Mesodermal cell (in vitro differentiated cells): ENCODE measurements at regions not wholly inside any gene's neighbourhood (a gene's known extent, or its start where the extent isn't known, plus 50 kb on each side); places are given as distances from the start of the nearest gene placed in this dataset.

Source experiments
- H3K27ac ChIP-seq: 2 replicates; pipeline ENCODE4 v1.7.0; 2013; ENCODE audit warnings: mild to moderate bottlenecking, low read depth, low read length, moderate library complexity; ENCODE audit not compliant: severe bottlenecking
- H3K36me3 ChIP-seq: 2 replicates; pipeline ENCODE4 v1.7.1; 2013; ENCODE audit warnings: mild to moderate bottlenecking, low read length, moderate library complexity; ENCODE audit not compliant: control insufficient read depth, insufficient read depth
- H3K4me1 ChIP-seq: one replicate; pipeline ENCODE4 v1.7.1; 2013; ENCODE audit warnings: mild to moderate bottlenecking, low read length; ENCODE audit not compliant: insufficient read depth, control insufficient read depth, poor library complexity, severe bottlenecking
- H3K4me3 ChIP-seq: 2 replicates; pipeline ENCODE4 v1.7.0; 2013; ENCODE audit warnings: low read length, control low read depth, mild to moderate bottlenecking; ENCODE audit not compliant: insufficient read depth, poor library complexity, severe bottlenecking; ENCODE audit errors: extremely low read depth
- H3K9me3 ChIP-seq: 2 replicates; pipeline ENCODE4 v1.7.1; 2013; ENCODE audit warnings: mild to moderate bottlenecking, low read length, moderate library complexity; ENCODE audit not compliant: control insufficient read depth
- WGBS, 2 experiments: methylation state at CpG; one replicate each; pipeline ENCODE4 v1.1.5; 2013; ENCODE audit warnings: missing lambda C conversion rate in 2 of 2; ENCODE audit not compliant: insufficient coverage in 2 of 2; 5-methylcytosine and 5-hydroxymethylcytosine counted together

DNA sequence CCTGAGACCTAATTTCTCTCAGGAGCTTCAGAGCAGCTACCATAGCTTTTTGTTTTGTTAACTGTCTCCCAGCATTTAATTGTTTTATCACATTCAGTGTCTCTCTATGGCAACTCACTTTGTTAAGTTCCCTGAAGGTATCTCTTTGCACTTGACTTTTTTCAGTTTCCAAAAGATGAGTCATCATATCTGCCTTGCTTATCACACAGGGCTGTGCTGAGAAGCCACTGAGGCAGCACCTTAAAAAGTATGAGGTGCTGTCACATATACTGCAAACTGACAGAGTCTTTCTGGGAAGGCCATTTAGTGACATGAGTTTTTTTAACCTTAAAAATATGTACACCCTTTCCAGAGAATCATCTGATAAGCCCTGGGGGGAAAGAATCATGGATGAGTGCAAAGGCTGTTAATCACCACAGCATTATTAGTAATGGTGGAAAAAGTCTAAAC lies 56.8 kb downstream of the PPP1R3C start:
- Histone ChIP-seq H3K4me1 (no peaks in the 10 kb centered on the region), H3K9me3 (peaks cover 8% of the 10 kb centered on the region), H3K27ac (no peak overlapping the region), H3K36me3 (no peaks in the 10 kb centered on the region), H3K4me3 (no peak overlapping the region)

DNA sequence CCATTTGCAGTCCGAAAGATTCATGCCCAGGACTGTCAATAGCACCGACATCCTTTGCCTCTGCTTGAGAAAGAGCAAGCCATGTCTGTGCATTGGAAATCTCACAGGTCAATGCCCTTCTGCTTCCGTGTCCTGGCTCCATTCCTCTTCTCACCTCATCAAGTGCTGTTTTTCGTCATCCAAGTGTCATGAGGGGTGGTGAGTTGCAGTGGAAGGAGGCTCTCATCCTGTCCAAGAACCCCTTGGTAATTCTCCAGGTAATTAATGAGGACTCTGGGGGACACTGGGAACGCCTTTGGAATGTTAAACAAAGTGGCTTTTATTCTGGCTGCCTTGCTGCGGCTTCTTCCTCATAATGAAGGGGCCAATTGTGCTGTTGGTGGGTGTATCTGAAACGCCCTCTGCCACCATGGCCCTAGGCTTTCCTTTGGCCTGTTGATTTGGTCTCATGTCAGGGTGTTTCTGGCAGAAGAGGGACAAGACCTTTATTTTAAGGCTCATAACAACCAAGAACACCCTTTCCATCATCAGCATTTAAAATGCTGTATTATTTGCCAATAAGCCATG lies 57.7 kb downstream of the PPP1R3C start:
- WGBS, 2 experiments = 79 to 88% methylated on average over 4 to 5 of the region's 7 CpGs
- H3K36me3 ChIP-seq = no peaks in the 10 kb centered on the region
- H3K4me3 ChIP-seq = no peak overlapping the region
- H3K4me1 ChIP-seq = no peaks in the 10 kb centered on the region
- no peaks in the 10 kb centered on the region for H3K9me3 ChIP-seq
- H3K27ac ChIP-seq = peak overlapping the region; percentile 6

DNA sequence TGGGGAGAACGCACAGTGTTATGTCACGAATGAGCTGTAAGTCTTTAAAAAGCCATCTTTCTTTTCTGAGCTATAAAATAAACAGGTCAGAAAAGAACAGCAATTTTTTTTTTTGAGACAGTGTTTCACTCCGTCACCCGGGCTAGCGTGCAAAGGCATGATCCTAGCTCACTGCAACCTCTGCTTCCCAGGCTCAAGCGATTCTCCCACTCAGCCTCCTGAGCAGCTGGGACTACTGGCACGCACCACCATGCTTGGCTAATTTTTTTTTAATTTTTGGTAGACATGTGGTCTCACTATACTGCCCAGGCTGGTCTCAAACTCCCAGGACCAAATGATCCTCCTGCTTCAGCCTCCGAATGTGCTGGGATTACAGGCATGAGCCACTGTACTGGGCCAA lies 58.6 kb downstream of the PPP1R3C start:
- Histone ChIP-seq H3K36me3 (no peaks in the 10 kb centered on the region), H3K4me3 (no peak overlapping the region), H3K9me3 (no peaks in the 10 kb centered on the region), H3K27ac (peak overlapping the region; percentile 2), H3K4me1 (no peaks in the 10 kb centered on the region)
- 97 to 99% methylated on average over 6 to 8 of the region's 8 CpGs for WGBS, 2 experiments

DNA sequence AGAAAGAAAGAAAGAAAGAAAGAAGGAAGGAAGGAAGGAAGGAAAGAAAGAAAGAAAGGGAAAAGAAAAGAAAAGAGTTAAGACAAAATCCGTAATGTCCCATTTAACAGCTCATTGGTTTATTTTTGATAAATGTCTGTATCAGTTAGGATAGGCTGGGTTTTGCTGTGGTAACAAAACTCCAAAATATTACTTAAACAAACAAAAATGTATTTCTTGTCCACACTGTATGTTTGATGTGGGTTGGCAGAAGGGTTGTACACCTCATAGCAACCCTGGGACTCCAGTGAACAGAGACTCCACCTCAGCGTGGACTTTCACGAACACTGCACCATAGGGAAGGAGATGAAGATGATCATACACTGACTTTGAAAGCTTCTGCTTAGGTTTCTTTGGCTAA lies 59.6 kb downstream of the PPP1R3C start:
- Histone ChIP-seq H3K36me3 (no peaks in the 10 kb centered on the region), H3K27ac (no peak overlapping the region), H3K9me3 (no peaks in the 10 kb centered on the region), H3K4me3 (no peak overlapping the region), H3K4me1 (no peaks in the 10 kb centered on the region)
- no CpG with 5 or more reads among the region's 3 CpGs for WGBS, 2 experiments

DNA sequence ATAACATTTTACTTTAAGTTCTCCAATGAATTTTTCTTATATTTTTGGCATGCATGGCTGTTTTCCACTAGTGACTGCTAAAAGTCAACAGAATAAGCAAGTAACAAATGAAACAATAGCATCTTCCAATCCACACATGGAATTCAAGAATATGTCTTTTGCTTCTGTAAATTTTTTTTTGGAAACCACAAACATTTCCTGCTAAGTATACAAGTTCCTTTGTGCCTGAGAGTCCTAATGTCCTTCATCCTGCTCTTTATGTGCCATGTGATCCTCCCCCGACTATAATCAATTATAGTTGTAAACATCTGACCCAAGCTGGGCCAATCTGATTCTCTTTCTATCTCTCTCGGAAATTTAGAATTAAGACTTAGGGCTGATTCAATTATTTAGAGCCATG lies 61.2 kb downstream of the PPP1R3C start:
- WGBS, 2 experiments = 100% methylated on average over 1 of the region's 2 CpGs
- H3K36me3 ChIP-seq = no peaks in the 10 kb centered on the region
- no peaks in the 10 kb centered on the region for H3K9me3 ChIP-seq
- H3K4me1 ChIP-seq = no peaks in the 10 kb centered on the region
- no peak overlapping the region for H3K4me3 ChIP-seq
- no peak overlapping the region for H3K27ac ChIP-seq

DNA sequence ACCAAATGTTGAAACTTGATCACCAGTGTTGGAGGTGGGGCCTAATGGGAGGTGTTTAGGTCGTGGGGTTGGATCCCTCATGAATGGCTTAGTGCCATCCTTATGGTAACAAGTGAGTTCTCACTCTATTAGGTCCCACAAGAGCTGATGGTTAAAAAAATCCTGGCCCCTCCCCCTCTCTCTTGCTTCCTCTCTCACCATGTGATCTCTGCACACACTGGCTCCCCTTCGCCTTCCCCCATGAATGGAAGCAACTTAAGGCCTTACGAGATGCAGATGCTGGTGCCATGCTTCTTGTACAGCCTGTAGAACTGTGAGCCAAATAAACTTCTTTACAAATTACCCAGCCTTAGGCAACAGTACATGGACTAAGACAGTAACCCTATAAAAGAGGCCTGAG lies 62.7 kb downstream of the PPP1R3C start:
- no peaks in the 10 kb centered on the region for H3K36me3 ChIP-seq
- no peaks in the 10 kb centered on the region for H3K4me1 ChIP-seq
- WGBS, 2 experiments = 89 to 97% methylated on average over 2 to 3 of the region's 3 CpGs
- no peak overlapping the region for H3K4me3 ChIP-seq
- no peak overlapping the region for H3K27ac ChIP-seq
- no peaks in the 10 kb centered on the region for H3K9me3 ChIP-seq

DNA sequence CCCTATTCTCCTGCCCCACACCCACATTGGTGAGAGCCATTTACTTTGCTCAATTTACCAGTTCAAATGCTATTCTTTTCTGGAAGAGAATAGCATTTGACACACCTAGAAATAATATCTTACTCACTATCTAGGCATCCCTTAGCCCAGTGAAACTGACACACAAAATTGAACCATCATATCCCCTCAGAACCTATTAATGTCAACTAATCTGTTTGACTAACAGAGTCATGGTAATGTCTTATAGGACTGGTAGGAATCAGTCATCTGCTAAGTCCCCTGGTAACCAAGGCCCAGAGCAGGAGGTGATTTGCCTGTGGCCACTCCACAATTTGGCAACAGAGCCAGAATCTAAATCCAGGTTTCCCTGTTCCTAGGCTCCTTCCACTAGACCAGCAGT lies 63.3 kb downstream of the PPP1R3C start:
- H3K36me3 ChIP-seq = no peaks in the 10 kb centered on the region
- no peaks in the 10 kb centered on the region for H3K4me1 ChIP-seq
- no peak overlapping the region for H3K27ac ChIP-seq
- no peak overlapping the region for H3K4me3 ChIP-seq
- no peaks in the 10 kb centered on the region for H3K9me3 ChIP-seq

DNA sequence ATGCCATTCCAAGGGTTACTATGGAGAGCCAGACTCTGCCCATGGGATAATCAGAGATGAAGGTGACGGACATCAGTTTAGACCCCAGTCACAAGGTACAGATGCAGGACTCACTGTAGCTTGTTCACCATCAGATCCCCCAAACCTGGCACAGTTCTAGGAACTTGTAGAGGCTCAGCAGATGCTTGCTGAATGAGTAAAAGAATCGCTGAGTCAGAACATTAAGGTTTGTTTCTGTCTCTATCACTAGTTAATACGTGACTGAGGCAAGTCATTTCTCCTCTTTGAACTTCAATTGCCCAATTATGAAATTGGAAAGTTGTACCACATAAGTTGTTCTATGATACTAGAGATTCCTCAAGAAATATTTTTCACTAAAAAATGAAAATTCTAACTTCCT lies 65.1 kb downstream of the PPP1R3C start:
- Histone ChIP-seq H3K27ac (no peak overlapping the region), H3K36me3 (no peaks in the 10 kb centered on the region), H3K4me1 (no peaks in the 10 kb centered on the region), H3K4me3 (no peak overlapping the region), H3K9me3 (no peaks in the 10 kb centered on the region)
- WGBS, 2 experiments = 86 to 89% methylated on average over 1 to 3 of the region's 3 CpGs

DNA sequence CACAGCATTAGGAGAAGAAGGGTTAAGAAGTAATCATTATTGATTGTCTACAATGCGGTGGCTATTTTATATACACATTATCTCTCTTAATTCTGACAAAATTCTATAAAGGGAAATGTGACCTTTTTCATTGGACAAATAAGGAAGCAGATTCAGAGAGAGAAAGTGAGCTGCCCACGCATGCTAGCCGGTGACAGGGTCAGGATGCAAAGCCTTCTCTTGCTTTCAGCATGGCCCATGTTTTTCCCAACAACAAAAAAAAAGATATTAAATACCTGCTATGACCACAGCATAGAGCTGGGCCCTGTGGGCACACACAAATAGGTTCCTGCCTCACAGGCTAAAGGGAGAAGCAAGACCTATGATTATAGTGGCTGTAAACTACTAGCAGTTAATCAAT lies 66.8 kb downstream of the PPP1R3C start:
- 80% methylated on average over 1 of the region's 3 CpGs; no CpG with 5 or more reads in 1 of the 2 experiments for WGBS, 2 experiments
- H3K4me1 ChIP-seq = no peaks in the 10 kb centered on the region
- H3K4me3 ChIP-seq = no peak overlapping the region
- no peaks in the 10 kb centered on the region for H3K36me3 ChIP-seq
- H3K9me3 ChIP-seq = peaks cover 10% of the 10 kb centered on the region
- no peak overlapping the region for H3K27ac ChIP-seq

DNA sequence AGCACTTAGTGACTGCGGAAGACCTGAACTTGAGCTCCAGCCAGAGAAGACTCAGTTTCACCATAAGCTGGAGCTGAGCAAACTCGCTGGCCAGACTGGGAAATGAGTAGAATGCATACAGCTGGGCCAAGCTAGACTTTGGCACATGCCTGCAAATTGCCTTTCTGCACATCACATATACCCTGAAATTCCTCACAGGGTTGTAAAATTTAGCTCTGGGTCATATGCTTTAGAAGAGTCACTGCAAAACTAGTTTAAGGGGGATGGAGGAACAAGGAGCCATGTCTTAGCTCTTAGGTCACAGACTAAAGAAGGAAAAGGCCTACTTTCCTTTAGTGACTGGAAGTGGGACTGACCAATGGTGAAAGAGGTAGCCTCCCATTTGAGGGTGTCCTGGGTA lies 67.6 kb downstream of the PPP1R3C start:
- no peaks in the 10 kb centered on the region for H3K36me3 ChIP-seq
- H3K4me1 ChIP-seq = no peaks in the 10 kb centered on the region
- H3K9me3 ChIP-seq = peaks cover 11% of the 10 kb centered on the region
- 100% methylated on average over 1 to 2 of the region's 2 CpGs for WGBS, 2 experiments
- H3K27ac ChIP-seq = no peak overlapping the region
- no peak overlapping the region for H3K4me3 ChIP-seq

DNA sequence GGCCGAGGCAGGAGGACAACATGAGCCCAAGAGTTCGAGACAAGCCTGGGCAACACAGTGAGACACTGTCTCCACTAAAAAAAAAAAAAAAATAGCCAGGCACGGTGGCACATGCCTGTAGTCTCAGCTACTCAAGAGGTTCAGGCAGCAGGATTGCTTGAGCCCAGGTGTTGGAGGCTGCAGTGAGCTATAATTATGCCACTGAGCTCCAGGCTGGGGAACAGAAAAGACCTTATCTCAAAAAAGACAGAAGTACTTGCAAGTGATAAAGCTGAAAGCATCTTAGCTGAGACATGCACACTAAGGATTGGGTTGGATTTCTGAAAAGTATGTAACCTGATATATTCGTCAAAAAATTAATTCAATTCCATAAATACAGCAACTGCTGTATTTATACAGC lies 68.4 kb downstream of the PPP1R3C start:
- no peaks in the 10 kb centered on the region for H3K4me1 ChIP-seq
- H3K36me3 ChIP-seq = no peaks in the 10 kb centered on the region
- no peak overlapping the region for H3K27ac ChIP-seq
- WGBS, 2 experiments = 92 to 95% methylated on average over 2 to 3 of the region's 4 CpGs
- peaks cover 11% of the 10 kb centered on the region for H3K9me3 ChIP-seq
- no peak overlapping the region for H3K4me3 ChIP-seq
